A549 (cell line): ENCODE measurements at regions not wholly inside any gene's neighbourhood (a gene's known extent, or its start where the extent isn't known, plus 50 kb on each side); places are given as distances from the start of the nearest gene placed in this dataset.

Source experiments
- ATAC-seq, 2 experiments: fragments of 200-7000 bp in 1 of 2; fragments of >200 bp in 1 of 2; cut with Nextera tagmentation in 1 of 2; cut with Tn5 transposase in 1 of 2; 3 replicates each; pipeline versions ENCODE4 v1.8.0 to v1.9.1; 2018 to 2020; ENCODE audit warnings: mild to moderate bottlenecking in 1 of 2, moderate library complexity in 1 of 2
- CTCF ChIA-PET: fragments of 300-600 bp; sonication (Branson Sonifier 250); formaldehyde crosslinking; extraction: SDS; loops from one replicate; lab custom pipeline; 2021; ENCODE audit warnings: antibody characterized with exemption, inconsistent platforms; lab: Yijun Ruan, JAX
- POLR2A ChIA-PET: fragments of 350-600 bp; formaldehyde crosslinking; extraction: SDS; loops from one replicate; lab custom pipeline; 2021; ENCODE audit warnings: antibody characterized with exemption, inconsistent platforms; lab: Yijun Ruan, JAX
- DNase-seq, 2 experiments: peaks; one replicate each; pipeline versions ENCODE4 v3.0.0 to v3.0.0-alpha.2; 2011 to 2016; ENCODE audit warnings: low read depth in 1 of 2, low spot score in 1 of 2
- FAIRE-seq: peaks from 2 replicates; lab custom pipeline; 2011; peaks lifted over from hg19 to GRCh38; lab: Jason Lieb, UNC
- H3K27ac ChIP-seq, 2 experiments: fragments of >200 bp; sonication (Bioruptor Twin); formaldehyde crosslinking; 3 replicates each; pipeline ENCODE4 v1.5.1; 2016 to 2017
- H3K4me1 ChIP-seq: fragments of >200 bp; sonication (Bioruptor Twin); formaldehyde crosslinking; 3 replicates; pipeline ENCODE4 v1.6.1; 2016
- H3K4me2 ChIP-seq: fragments of >200 bp; sonication (Bioruptor Twin); formaldehyde crosslinking; 3 replicates; pipeline ENCODE4 v1.6.1; 2016
- H3K4me3 ChIP-seq: fragments of >200 bp; sonication (Bioruptor Twin); formaldehyde crosslinking; 3 replicates; pipeline ENCODE4 v1.5.1; 2016
- H3K9me3 ChIP-seq: fragments of >200 bp; sonication (Bioruptor Twin); formaldehyde crosslinking; 3 replicates; pipeline ENCODE4 v1.6.1; 2016
- ATOH8 ChIP-seq: fragments of 250-450 bp; sonication (Bioruptor Pico); IDR thresholded peaks from 2 replicates; pipeline ENCODE4 v1.5.0; 2020; ENCODE audit warnings: low read depth, mild to moderate bottlenecking, moderate library complexity
- BHLHE40 ChIP-seq: IDR thresholded peaks from 2 replicates; pipeline ENCODE4 v1.6.1; 2012; ENCODE audit warnings: low read depth, low read length, inconsistent platforms
- CEBPB ChIP-seq, 2 experiments: fragments of >200 bp in 1 of 2; sonication (Bioruptor Twin) in 1 of 2; formaldehyde crosslinking in 1 of 2; IDR thresholded peaks; 2 replicates each; pipeline ENCODE4 v1.6.1; 2012 to 2016
- EHF ChIP-seq: fragments of 250-450 bp; sonication (Bioruptor Pico); IDR thresholded peaks from 2 replicates; pipeline ENCODE4 v1.5.0; 2020; ENCODE audit warnings: mild to moderate bottlenecking
- EP300 ChIP-seq, 2 experiments: fragments of >200 bp; sonication (Bioruptor Twin); formaldehyde crosslinking; IDR thresholded peaks; 2 replicates in 1 of 2; 3 replicates in 1 of 2; pipeline ENCODE4 v1.6.1; 2016 to 2017
- FOXS1 ChIP-seq: fragments of 250-450 bp; sonication (Bioruptor Pico); IDR thresholded peaks from 2 replicates; pipeline ENCODE4 v1.5.0; 2020; ENCODE audit warnings: mild to moderate bottlenecking, moderate library complexity
- GATA3 ChIP-seq: IDR thresholded peaks from 2 replicates; pipeline ENCODE4 v1.6.1; 2012; ENCODE audit warnings: borderline replicate concordance
- HDAC2 ChIP-seq: fragments of 200-600 bp; sonication (generic); IDR thresholded peaks from 2 replicates; pipeline ENCODE4 v1.6.1; 2016
- HMGXB4 ChIP-seq: fragments of 250-450 bp; sonication (Bioruptor Pico); IDR thresholded peaks from 2 replicates; pipeline ENCODE4 v1.5.0; 2021; ENCODE audit warnings: mild to moderate bottlenecking, moderate library complexity, borderline replicate concordance
- HOXA7 ChIP-seq: fragments of 250-450 bp; sonication (Bioruptor Pico); IDR thresholded peaks from 2 replicates; pipeline ENCODE4 v1.5.0; 2020; ENCODE audit warnings: mild to moderate bottlenecking, moderate library complexity
- JUNB ChIP-seq: fragments of >200 bp; sonication (Bioruptor Twin); formaldehyde crosslinking; IDR thresholded peaks from 2 replicates; pipeline ENCODE4 v1.6.1; 2016
- KDM5A ChIP-seq: fragments of 200-600 bp; sonication (generic); IDR thresholded peaks from 2 replicates; pipeline ENCODE4 v1.6.1; 2016; ENCODE audit warnings: antibody characterized with exemption, mild to moderate bottlenecking
- MYC ChIP-seq: IDR thresholded peaks from 2 replicates; pipeline ENCODE4 v1.6.1; 2012; ENCODE audit warnings: mild to moderate bottlenecking, inconsistent platforms, low read length, improper control_type of control experiment, borderline replicate concordance
- NPAS2 ChIP-seq: fragments of 250-450 bp; sonication (Bioruptor Pico); IDR thresholded peaks from 2 replicates; pipeline ENCODE4 v1.8.0; 2022; ENCODE audit warnings: mild to moderate bottlenecking, moderate library complexity, borderline replicate concordance
- RFX5 ChIP-seq: fragments of 450-650 bp; IDR thresholded peaks from 2 replicates; pipeline ENCODE4 v1.7.1; 2014; ENCODE audit warnings: antibody characterized with exemption, mild to moderate bottlenecking, moderate library complexity
- ZC3H11A ChIP-seq: fragments of 450-650 bp; IDR thresholded peaks from 2 replicates; pipeline ENCODE4 v1.6.1; 2014; ENCODE audit warnings: antibody characterized with exemption, mild to moderate bottlenecking
- ZFP36 ChIP-seq: fragments of 450-650 bp; IDR thresholded peaks from 2 replicates; pipeline ENCODE4 v1.6.1; 2014; ENCODE audit warnings: borderline replicate concordance; ENCODE audit not compliant: partially characterized antibody
- WGBS: methylation state at CpG from one replicate; pipeline ENCODE4 v1.1.6; 2017; ENCODE audit errors: missing lambda C conversion rate; 5-methylcytosine and 5-hydroxymethylcytosine counted together
- TF ChIP-seq, protein P1 (sequence below): fragments of >200 bp; sonication (Bioruptor Twin); formaldehyde crosslinking; IDR thresholded peaks from 3 replicates; pipeline ENCODE4 v1.5.1; 2016

- TF ChIP-seq HMGXB4 (CRISPR knock-in tag) = no peak
- TF ChIP-seq FOXS1 (CRISPR knock-in tag) = no peak
- TF ChIP-seq MYC = no peak
- no peak for TF ChIP-seq CEBPB (IDR thresholded peaks at IDR 0.05)
- no peak for FAIRE-seq
- CTCF ChIA-PET = interaction anchor here (1.4 kb wide), 1 partner anchor 10 kb away, joined by 4 read pairs; no protein-coding TSS in a partner anchor
Observed at GRCh38 chr11:120054016-120054752, 83.7 kb downstream of the TRIM29 start.

DNA sequence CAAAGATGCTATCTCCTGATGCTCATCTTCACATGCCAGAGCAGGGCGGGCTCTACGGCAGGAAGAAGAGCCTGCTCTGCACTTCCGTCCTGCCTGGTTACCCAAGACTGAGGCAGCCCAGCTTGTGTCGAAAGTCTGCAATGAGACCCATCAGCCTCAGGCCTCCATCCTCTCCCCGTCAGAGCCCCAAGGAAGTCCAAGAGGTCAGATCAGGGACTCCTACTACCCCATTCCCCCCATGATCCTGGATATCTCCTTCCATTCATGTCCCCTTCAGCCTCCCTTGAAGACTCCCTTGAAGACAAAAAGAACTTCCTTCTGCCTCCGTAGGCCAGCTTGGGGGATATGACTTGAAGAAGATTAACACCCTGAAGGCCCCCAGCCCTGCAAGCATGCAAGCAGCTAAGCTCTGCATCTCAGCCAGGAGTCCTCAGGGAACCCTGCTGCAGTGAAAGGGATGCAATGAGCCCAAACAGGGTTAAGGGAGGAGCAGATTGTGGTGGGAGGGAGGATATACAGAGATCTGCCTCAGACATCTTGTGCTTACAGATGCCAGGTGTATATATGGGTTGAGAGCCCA is 85.6 kb downstream of the TRIM29 start:
- ChIA-PET CTCF (no interaction called here), POLR2A (no interaction called here)
- DNase-seq (no peak), ATAC-seq (no peak), FAIRE-seq (no peak)
- 15% methylated on average over 6 of the region's 6 CpGs for WGBS
- Histone ChIP-seq H3K9me3 (peaks cover 5% of the 10 kb centered on the region; the same call in 2 of the 3 replicates), H3K4me2 (no peak overlapping the region), H3K27ac (no peak overlapping the region), H3K4me3 (no peak overlapping the region), H3K4me1 (no peaks in the 10 kb centered on the region)
- TF ChIP-seq KDM5A = no peak
- TF ChIP-seq ZC3H11A = no peak
- TF ChIP-seq BHLHE40 = no peak
- no peak for TF ChIP-seq EHF (CRISPR knock-in tag)
- no peak for TF ChIP-seq GATA3
- TF ChIP-seq, protein P1, sequence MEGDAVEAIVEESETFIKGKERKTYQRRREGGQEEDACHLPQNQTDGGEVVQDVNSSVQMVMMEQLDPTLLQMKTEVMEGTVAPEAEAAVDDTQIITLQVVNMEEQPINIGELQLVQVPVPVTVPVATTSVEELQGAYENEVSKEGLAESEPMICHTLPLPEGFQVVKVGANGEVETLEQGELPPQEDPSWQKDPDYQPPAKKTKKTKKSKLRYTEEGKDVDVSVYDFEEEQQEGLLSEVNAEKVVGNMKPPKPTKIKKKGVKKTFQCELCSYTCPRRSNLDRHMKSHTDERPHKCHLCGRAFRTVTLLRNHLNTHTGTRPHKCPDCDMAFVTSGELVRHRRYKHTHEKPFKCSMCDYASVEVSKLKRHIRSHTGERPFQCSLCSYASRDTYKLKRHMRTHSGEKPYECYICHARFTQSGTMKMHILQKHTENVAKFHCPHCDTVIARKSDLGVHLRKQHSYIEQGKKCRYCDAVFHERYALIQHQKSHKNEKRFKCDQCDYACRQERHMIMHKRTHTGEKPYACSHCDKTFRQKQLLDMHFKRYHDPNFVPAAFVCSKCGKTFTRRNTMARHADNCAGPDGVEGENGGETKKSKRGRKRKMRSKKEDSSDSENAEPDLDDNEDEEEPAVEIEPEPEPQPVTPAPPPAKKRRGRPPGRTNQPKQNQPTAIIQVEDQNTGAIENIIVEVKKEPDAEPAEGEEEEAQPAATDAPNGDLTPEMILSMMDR = no peak
- no peak for TF ChIP-seq MYC
- TF ChIP-seq CEBPB (IDR thresholded peaks at IDR 0.05) = no peak
- TF ChIP-seq NPAS2 (CRISPR knock-in tag) = no peak
- no peak for TF ChIP-seq EP300 (IDR thresholded peaks at IDR 0.05)
- TF ChIP-seq JUNB = no peak
- TF ChIP-seq RFX5 = no peak
- no peak for TF ChIP-seq HOXA7 (CRISPR knock-in tag)
- no peak for TF ChIP-seq ATOH8
- TF ChIP-seq HDAC2 = no peak
- no peak for TF ChIP-seq ZFP36
- TF ChIP-seq, all 56 proteins: peak for 0

More at GRCh38 chr11:120054016-120054752, 83.7 kb downstream of the TRIM29 start:
- Histone ChIP-seq H3K4me2 (no peak overlapping the region), H3K27ac (no peak overlapping the region), H3K4me1 (no peaks in the 10 kb centered on the region), H3K9me3 (no peaks in the 10 kb centered on the region), H3K4me3 (no peak overlapping the region)
- 0% methylated on average over 2 of the region's 3 CpGs for WGBS
- DNase-seq (no peak), ATAC-seq (no peak)
- POLR2A ChIA-PET = no interaction called here
